Stomach (tissue), 4 donors: ENCODE measurements at regions not wholly inside any gene's neighbourhood (a gene's known extent, or its start where the extent isn't known, plus 50 kb on each side); places are given as distances from the start of the nearest gene placed in this dataset.
"Not testable (repeated sequence)": the region's sequence is repeated elsewhere in the genome, so short reads cannot be mapped to it uniquely, and the experiment has no call there.

Experiments used
- CTCF ChIP-seq, 7 experiments: fragments of 450-650 bp in 4 of 7; fragments of 200-600 bp in 3 of 7; sonication (generic) in 3 of 7; IDR thresholded peaks; one replicate each; pipeline ENCODE4 v1.5.1; 2016 to 2019; ENCODE audit warnings: antibody characterized with exemption in 7 of 7, control low read depth in 2 of 7, mild to moderate bottlenecking in 1 of 7
- EP300 ChIP-seq: sonication (generic); formaldehyde crosslinking; IDR thresholded peaks from one replicate; pipeline ENCODE4 v1.6.1; 2017; ENCODE audit warnings: antibody characterized with exemption
- POLR2A ChIP-seq, 4 donors: fragments of 450-650 bp; IDR thresholded peaks; one replicate each; pipeline ENCODE4 v1.6.1; 2016; ENCODE audit warnings: antibody characterized with exemption in 4 of 4, control low read depth in 2 of 4, mild to moderate bottlenecking in 1 of 4, moderate library complexity in 1 of 4

- not testable (repeated sequence) for TF ChIP-seq CTCF (IDR thresholded peaks at IDR 0.05); POLR2A (IDR thresholded peaks at IDR 0.05); EP300
Observed at GRCh38 chr2:87445613-87446312, 302.1 kb upstream of the PLGLB2 start.
